ENCODE measurements at regions not wholly inside any gene's neighbourhood (a gene's known extent, or its start where the extent isn't known, plus 50 kb on each side); places are given as distances from the start of the nearest gene placed in this dataset.

- POLR2A ChIA-PET, result interaction anchor here (0.6 kb wide), 1 partner anchor 160 kb away, joined by 3 read pairs; no protein-coding TSS in a partner anchor
These were observed 1207.3 kb downstream of the SLC16A7 start for GRCh38 chr12:60803147-60803546.

GRCh38 chr12:60805364-60805763 lies 1209.5 kb downstream of the SLC16A7 start:
- H3K4me3 Mint-ChIP-seq (ENCODE audit: unreplicated experiment), result no peak overlapping the region
- no peaks in the 10 kb centered on the region for H3K36me3 Mint-ChIP-seq (ENCODE audit: insufficient read depth, unreplicated experiment)
- no peaks in the 10 kb centered on the region for H3K27me3 Mint-ChIP-seq (ENCODE audit: insufficient read depth, unreplicated experiment)
- no peak for DNase-seq (ENCODE audit: unreplicated experiment)
- TF ChIP-seq CTCF (IDR thresholded peaks at IDR 0.05; ENCODE audit: unreplicated experiment), result no peak
- intact Hi-C loops (cut with micrococcal nuclease), result no loop called here
- no peak overlapping the region for H3K27ac Mint-ChIP-seq (ENCODE audit: low read depth, unreplicated experiment)
- BruUV-seq (replicated peaks), result no TSS peak
- ChIA-PET POLR2A (no interaction called here), CTCF (interaction anchor here (0.7 kb wide), 1 partner anchor 705 kb away, joined by 3 read pairs; no protein-coding TSS in a partner anchor)
- peaks cover 9% of the 10 kb centered on the region for H3K4me1 Mint-ChIP-seq (ENCODE audit: insufficient read depth, unreplicated experiment)
- no peaks in the 10 kb centered on the region for H3K9me3 Mint-ChIP-seq (ENCODE audit: unreplicated experiment)

More at GRCh38 chr12:60803147-60803546, 1207.3 kb downstream of the SLC16A7 start:
- no peaks in the 10 kb centered on the region for H3K27me3 Mint-ChIP-seq (ENCODE audit: insufficient read depth, unreplicated experiment)
- intact Hi-C loops (cut with micrococcal nuclease), result no loop called here
- H3K27ac Mint-ChIP-seq (ENCODE audit: low read depth, unreplicated experiment), result no peak overlapping the region
- no peak overlapping the region for H3K4me3 Mint-ChIP-seq (ENCODE audit: unreplicated experiment)
- TF ChIP-seq CTCF (IDR thresholded peaks at IDR 0.05; ENCODE audit: unreplicated experiment), result no peak
- DNase-seq (ENCODE audit: unreplicated experiment), result no peak
- CTCF ChIA-PET, result no interaction called here
- peaks cover 9% of the 10 kb centered on the region for H3K4me1 Mint-ChIP-seq (ENCODE audit: insufficient read depth, unreplicated experiment)
- no peaks in the 10 kb centered on the region for H3K36me3 Mint-ChIP-seq (ENCODE audit: insufficient read depth, unreplicated experiment)
- H3K9me3 Mint-ChIP-seq (ENCODE audit: unreplicated experiment), result no peaks in the 10 kb centered on the region
- no TSS peak for BruUV-seq (replicated peaks)

GRCh38 chr12:60819794-60820193 lies 1224.0 kb downstream of the SLC16A7 start:
- H3K27me3 Mint-ChIP-seq (ENCODE audit: insufficient read depth, unreplicated experiment), result no peaks in the 10 kb centered on the region
- H3K27ac Mint-ChIP-seq (ENCODE audit: low read depth, unreplicated experiment), result no peak overlapping the region
- DNase-seq (ENCODE audit: unreplicated experiment), result no peak
- no peak for TF ChIP-seq CTCF (IDR thresholded peaks at IDR 0.05; ENCODE audit: unreplicated experiment)
- BruUV-seq (replicated peaks), result no TSS peak
- H3K4me1 Mint-ChIP-seq (ENCODE audit: insufficient read depth, unreplicated experiment), result no peaks in the 10 kb centered on the region
- intact Hi-C loops (cut with micrococcal nuclease), result no loop called here
- no peaks in the 10 kb centered on the region for H3K36me3 Mint-ChIP-seq (ENCODE audit: insufficient read depth, unreplicated experiment)
- CTCF ChIA-PET, result no interaction called here
- POLR2A ChIA-PET, result interaction anchor here (0.7 kb wide), 1 partner anchor 48 kb away, joined by 3 read pairs; no protein-coding TSS in a partner anchor
- H3K9me3 Mint-ChIP-seq (ENCODE audit: unreplicated experiment), result no peaks in the 10 kb centered on the region
- no peak overlapping the region for H3K4me3 Mint-ChIP-seq (ENCODE audit: unreplicated experiment)

- no peaks in the 10 kb centered on the region for H3K4me1 Mint-ChIP-seq (ENCODE audit: insufficient read depth, unreplicated experiment)
- CTCF ChIA-PET, result interaction anchor here (0.5 to 0.7 kb wide), 2 partner anchors 71 to 1170 kb away, joined by 3 read pairs; no protein-coding TSS in a partner anchor
- H3K27ac Mint-ChIP-seq (ENCODE audit: low read depth, unreplicated experiment), result no peak overlapping the region
- no peaks in the 10 kb centered on the region for H3K27me3 Mint-ChIP-seq (ENCODE audit: insufficient read depth, unreplicated experiment)
- no peaks in the 10 kb centered on the region for H3K9me3 Mint-ChIP-seq (ENCODE audit: unreplicated experiment)
- intact Hi-C loops (cut with micrococcal nuclease), result no loop called here
- POLR2A ChIA-PET, result interaction anchor here (0.6 to 1.0 kb wide), 2 partner anchors 26 to 206 kb away, joined by 3 read pairs; no protein-coding TSS in a partner anchor
- H3K4me3 Mint-ChIP-seq (ENCODE audit: unreplicated experiment), result no peak overlapping the region
- no TSS peak for BruUV-seq (replicated peaks)
- TF ChIP-seq CTCF (IDR thresholded peaks at IDR 0.05; ENCODE audit: unreplicated experiment), result no peak
- H3K36me3 Mint-ChIP-seq (ENCODE audit: insufficient read depth, unreplicated experiment), result no peaks in the 10 kb centered on the region
- DNase-seq (ENCODE audit: unreplicated experiment), result no peak
These were observed 1226.8 kb downstream of the SLC16A7 start for GRCh38 chr12:60822580-60822979.

All from MCF 10A (cell line).